ENCODE measurements at regions not wholly inside any gene's neighbourhood (a gene's known extent, or its start where the extent isn't known, plus 50 kb on each side); places are given as distances from the start of the nearest gene placed in this dataset.

- no peaks in the 10 kb centered on the region for H4K20me1 ChIP-seq (ENCODE audit: insufficient read depth, low read length)
- H3K36me3 ChIP-seq (ENCODE audit: insufficient read depth, low read length) = no peaks in the 10 kb centered on the region
- no peak overlapping the region for H3K4me3 ChIP-seq (ENCODE audit: low read depth, low read length, poor library complexity, severe bottlenecking)
- H3K4me1 ChIP-seq (ENCODE audit: insufficient read depth, low read length, poor library complexity, severe bottlenecking) = no peaks in the 10 kb centered on the region
- H2AFZ ChIP-seq (ENCODE audit: low read length) = no peak overlapping the region
- H3K9me2 ChIP-seq (ENCODE audit: insufficient read depth, low read length) = no peaks in the 10 kb centered on the region
- H3K9me3 ChIP-seq (ENCODE audit: low read length) = no peaks in the 10 kb centered on the region
- TF ChIP-seq CTCF (conservative IDR thresholded peaks at IDR 0.05; ENCODE audit: low read length) (no peak), EZH2phosphoT487 (IDR thresholded peaks at IDR 0.05; ENCODE audit: borderline replicate concordance, low read depth, low read length) (no peak)
- BruUV-seq (replicated peaks) = no TSS peak
- no peak overlapping the region for H3K4me2 ChIP-seq (ENCODE audit: low read length)
- CTCF ChIA-PET (ENCODE audit: unreplicated experiment) = no interaction called here
- no peak for DNase-seq (ENCODE audit: low spot score)
- H3K27ac ChIP-seq (ENCODE audit: low read depth, low read length, poor library complexity, severe bottlenecking) = no peak overlapping the region
- POLR2A ChIA-PET = interaction anchor here (0.6 to 0.7 kb wide), 2 partner anchors 25 to 449 kb away, joined by 3 read pairs; no protein-coding TSS in a partner anchor
- intact Hi-C loops (cut with micrococcal nuclease; ENCODE audit: unreplicated experiment) = no loop called here
- no peaks in the 10 kb centered on the region for H3K79me2 ChIP-seq (ENCODE audit: insufficient read depth, low read depth, low read length)
Observed at GRCh38 chr13:109919715-109920375, 133.5 kb upstream of the IRS2 start.

- Histone ChIP-seq H3K79me2 (ENCODE audit: insufficient read depth, low read depth, low read length) (no peaks in the 10 kb centered on the region), H3K4me1 (ENCODE audit: insufficient read depth, low read length, poor library complexity, severe bottlenecking) (no peaks in the 10 kb centered on the region), H3K9me2 (ENCODE audit: insufficient read depth, low read length) (no peaks in the 10 kb centered on the region), H4K20me1 (ENCODE audit: insufficient read depth, low read length) (no peaks in the 10 kb centered on the region), H2AFZ (ENCODE audit: low read length) (no peak overlapping the region), H3K4me3 (ENCODE audit: low read depth, low read length, poor library complexity, severe bottlenecking) (no peak overlapping the region), H3K4me2 (ENCODE audit: low read length) (no peak overlapping the region), H3K9me3 (ENCODE audit: low read length) (no peaks in the 10 kb centered on the region), H3K36me3 (ENCODE audit: insufficient read depth, low read length) (no peaks in the 10 kb centered on the region), H3K27ac (ENCODE audit: low read depth, low read length, poor library complexity, severe bottlenecking) (no peak overlapping the region)
- TF ChIP-seq EZH2phosphoT487 (IDR thresholded peaks at IDR 0.05; ENCODE audit: borderline replicate concordance, low read depth, low read length) = no peak
- TF ChIP-seq CTCF (conservative IDR thresholded peaks at IDR 0.05; ENCODE audit: low read length) = no peak
- intact Hi-C loops (cut with micrococcal nuclease; ENCODE audit: unreplicated experiment) = no loop called here
- ChIA-PET CTCF (ENCODE audit: unreplicated experiment) (no interaction called here), POLR2A (no interaction called here)
- DNase-seq (ENCODE audit: low spot score) = no peak
- BruUV-seq (replicated peaks) = no TSS peak
Observed at GRCh38 chr13:109918179-109918711, 131.9 kb upstream of the IRS2 start.

GRCh38 chr13:109917422-109917821 is 131.0 kb upstream of the IRS2 start:
- intact Hi-C loops (cut with micrococcal nuclease; ENCODE audit: unreplicated experiment) = no loop called here

More at GRCh38 chr13:109917422-109917821, 131.0 kb upstream of the IRS2 start:
- H2AFZ ChIP-seq (ENCODE audit: low read length) = no peak overlapping the region
- H3K4me2 ChIP-seq (ENCODE audit: low read length) = no peak overlapping the region
- no peaks in the 10 kb centered on the region for H3K36me3 ChIP-seq (ENCODE audit: insufficient read depth, low read length)
- TF ChIP-seq EZH2phosphoT487 (IDR thresholded peaks at IDR 0.05; ENCODE audit: borderline replicate concordance, low read depth, low read length) (no peak), CTCF (conservative IDR thresholded peaks at IDR 0.05; ENCODE audit: low read length) (no peak)
- H3K27ac ChIP-seq (ENCODE audit: low read depth, low read length, poor library complexity, severe bottlenecking) = no peak overlapping the region
- ChIA-PET CTCF (ENCODE audit: unreplicated experiment) (no interaction called here), POLR2A (interaction anchor here (0.6 kb wide), 1 partner anchor 433 kb away, joined by 3 read pairs; no protein-coding TSS in a partner anchor)
- no peaks in the 10 kb centered on the region for H3K9me2 ChIP-seq (ENCODE audit: insufficient read depth, low read length)
- no TSS peak for BruUV-seq (replicated peaks)
- H4K20me1 ChIP-seq (ENCODE audit: insufficient read depth, low read length) = no peaks in the 10 kb centered on the region
- H3K4me3 ChIP-seq (ENCODE audit: low read depth, low read length, poor library complexity, severe bottlenecking) = no peak overlapping the region
- no peak for DNase-seq (ENCODE audit: low spot score)
- H3K79me2 ChIP-seq (ENCODE audit: insufficient read depth, low read depth, low read length) = no peaks in the 10 kb centered on the region
- no peaks in the 10 kb centered on the region for H3K9me3 ChIP-seq (ENCODE audit: low read length)
- no peaks in the 10 kb centered on the region for H3K4me1 ChIP-seq (ENCODE audit: insufficient read depth, low read length, poor library complexity, severe bottlenecking)
